IMR-90 (cell line): ENCODE measurements at regions not wholly inside any gene's neighbourhood (a gene's known extent, or its start where the extent isn't known, plus 50 kb on each side); places are given as distances from the start of the nearest gene placed in this dataset.

Experiments
- ATAC-seq: fragments of 200-7000 bp; cut with Tn5 transposase; 2 replicates; pipeline ENCODE4 v1.9.1; 2020; ENCODE audit warnings: low read depth, mild to moderate bottlenecking, moderate library complexity
- BruUV-seq: library from RNA; stranded (reverse); fragments of 400-500 nt; replicated peaks from 2 replicates; lab custom pipeline; 2021; lab: Mats Ljungman, UMichigan
- CTCF ChIA-PET: fragments of 300-600 bp; formaldehyde crosslinking; extraction: SDS; loops from one replicate; lab custom pipeline; 2021; ENCODE audit warnings: antibody characterized with exemption; lab: Yijun Ruan, JAX
- POLR2A ChIA-PET: fragments of 300-600 bp; sonication (Branson Sonifier 250); formaldehyde crosslinking; loops from one replicate; lab custom pipeline; 2022; ENCODE audit warnings: antibody characterized with exemption; ENCODE audit not compliant: unreplicated experiment; lab: Charles Lee
- DNase-seq: peaks from one replicate; pipeline ENCODE4 v3.0.0; 2013
- H2AFZ ChIP-seq: replicated peaks from 2 replicates; pipeline ENCODE3; 2013; ENCODE audit warnings: low read length, mild to moderate bottlenecking; ENCODE audit not compliant: poor library complexity
- H2AK5ac ChIP-seq: 2 replicates; pipeline ENCODE4 v1.6.1; 2013; ENCODE audit warnings: low read depth, low read length, inconsistent platforms
- H2AK9ac ChIP-seq: replicated peaks from 2 replicates; pipeline ENCODE3; 2013; ENCODE audit warnings: mild to moderate bottlenecking, low read depth, low read length, moderate library complexity; ENCODE audit not compliant: poor library complexity
- H2BK120ac ChIP-seq: 2 replicates; pipeline ENCODE4 v1.6.1; 2013; ENCODE audit warnings: low read depth, low read length, inconsistent platforms
- H2BK15ac ChIP-seq: 3 replicates; pipeline ENCODE4 v1.6.1; 2013; ENCODE audit warnings: low read depth, low read length, inconsistent platforms
- H2BK20ac ChIP-seq: 2 replicates; pipeline ENCODE4 v1.6.1; 2013; ENCODE audit warnings: low read depth, mild to moderate bottlenecking, inconsistent platforms, low read length, moderate library complexity
- H2BK5ac ChIP-seq: 2 replicates; pipeline ENCODE4 v1.6.1; 2013; ENCODE audit warnings: mild to moderate bottlenecking, low read depth, low read length, inconsistent platforms; ENCODE audit not compliant: poor library complexity, severe bottlenecking
- H3K14ac ChIP-seq: replicated peaks from 2 replicates; pipeline ENCODE4 v1.6.1; 2013; ENCODE audit warnings: low read depth, low read length, inconsistent platforms
- H3K18ac ChIP-seq: 2 replicates; pipeline ENCODE4 v1.6.1; 2013; ENCODE audit warnings: low read depth, low read length, control low read depth
- H3K23ac ChIP-seq: 2 replicates; pipeline ENCODE4 v1.6.1; 2013; ENCODE audit warnings: low read depth, low read length, inconsistent platforms
- H3K27ac ChIP-seq: 2 replicates; pipeline ENCODE4 v1.5.1; 2013; ENCODE audit warnings: mild to moderate bottlenecking, control low read depth, low read length; ENCODE audit not compliant: insufficient read depth
- H3K27me3 ChIP-seq: 2 replicates; pipeline ENCODE4 v1.6.1; 2013; ENCODE audit warnings: low read length; ENCODE audit not compliant: control insufficient read depth, insufficient read depth
- H3K36me3 ChIP-seq: 2 replicates; pipeline ENCODE4 v1.6.1; 2013; ENCODE audit warnings: low read length, mixed read lengths; ENCODE audit not compliant: control insufficient read depth, insufficient read depth
- H3K4ac ChIP-seq: 2 replicates; pipeline ENCODE4 v1.6.1; 2013; ENCODE audit warnings: low read depth, low read length, inconsistent platforms
- H3K4me1 ChIP-seq: 2 replicates; pipeline ENCODE4 v1.6.1; 2013; ENCODE audit warnings: low read length, mixed read lengths; ENCODE audit not compliant: control insufficient read depth, insufficient read depth
- H3K4me2 ChIP-seq: 2 replicates; pipeline ENCODE4 v1.6.1; 2013; ENCODE audit warnings: low read depth, mild to moderate bottlenecking, control low read depth, low read length, moderate library complexity
- H3K4me3 ChIP-seq: 2 replicates; pipeline ENCODE4 v1.5.1; 2013; ENCODE audit warnings: low read depth, mild to moderate bottlenecking, control low read depth, low read length, moderate library complexity; ENCODE audit not compliant: insufficient read depth
- H3K56ac ChIP-seq: 2 replicates; pipeline ENCODE4 v1.6.1; 2013; ENCODE audit warnings: low read length, inconsistent platforms; ENCODE audit not compliant: insufficient read depth; ENCODE audit errors: extremely low read depth
- H3K79me1 ChIP-seq, 2 experiments: 2 replicates each; pipeline ENCODE4 v1.6.1; 2013; ENCODE audit warnings: low read length in 2 of 2, inconsistent platforms in 1 of 2, low read depth in 1 of 2
- H3K9ac ChIP-seq: 2 replicates; pipeline ENCODE4 v1.6.1; 2013; ENCODE audit warnings: low read depth, low read length, control low read depth
- H3K9me1 ChIP-seq: 2 replicates; pipeline ENCODE4 v1.6.1; 2013; ENCODE audit warnings: low read length, inconsistent platforms; ENCODE audit not compliant: insufficient read depth
- H3K9me3 ChIP-seq: 2 replicates; pipeline ENCODE4 v1.6.1; 2013; ENCODE audit warnings: low read length; ENCODE audit not compliant: control insufficient read depth, insufficient read depth
- H4K20me1 ChIP-seq: 2 replicates; pipeline ENCODE4 v1.6.1; 2013; ENCODE audit warnings: low read length, inconsistent platforms; ENCODE audit not compliant: insufficient read depth
- H4K5ac ChIP-seq: 2 replicates; pipeline ENCODE4 v1.6.1; 2013; ENCODE audit warnings: mild to moderate bottlenecking, low read depth, low read length, control low read depth
- H4K8ac ChIP-seq, 2 experiments: 2 replicates each; pipeline ENCODE4 v1.6.1; 2013; ENCODE audit warnings: low read depth in 2 of 2, low read length in 2 of 2, control low read depth in 1 of 2, inconsistent platforms in 1 of 2
- H4K91ac ChIP-seq: 2 replicates; pipeline ENCODE4 v1.6.1; 2013; ENCODE audit warnings: low read depth, low read length, inconsistent platforms; ENCODE audit not compliant: insufficient read depth
- BHLHE40 ChIP-seq: fragments of 150-350 bp; IDR thresholded peaks from 2 replicates; pipeline ENCODE4 v1.6.1; 2016; ENCODE audit warnings: mild to moderate bottlenecking, low read depth, low read length
- CEBPB ChIP-seq: IDR thresholded peaks from 2 replicates; pipeline ENCODE4 v1.6.1; 2012; ENCODE audit warnings: low read depth, low read length, improper control_type of control experiment
- CHD1 ChIP-seq: IDR thresholded peaks from 2 replicates; pipeline ENCODE4 v1.6.1; 2012; ENCODE audit warnings: low read depth, low read length, improper control_type of control experiment
- CTCF ChIP-seq: conservative IDR thresholded peaks from 2 replicates; pipeline ENCODE4 v1.5.1; 2012; ENCODE audit warnings: mild to moderate bottlenecking, low read depth, low read length, improper control_type of control experiment
- ELK1 ChIP-seq: fragments of 150-350 bp; IDR thresholded peaks from 2 replicates; pipeline ENCODE4 v1.6.1; 2016; ENCODE audit warnings: low read depth, mild to moderate bottlenecking, low read length, moderate library complexity, borderline replicate concordance
- FOS ChIP-seq: fragments of 150-350 bp; IDR thresholded peaks from 2 replicates; pipeline ENCODE4 v1.6.1; 2016; ENCODE audit warnings: low read depth, low read length
- MAFK ChIP-seq: IDR thresholded peaks from 2 replicates; pipeline ENCODE4 v1.6.1; 2012; ENCODE audit warnings: low read depth, low read length, improper control_type of control experiment
- MAZ ChIP-seq: IDR thresholded peaks from 2 replicates; pipeline ENCODE4 v1.6.1; 2012; ENCODE audit warnings: low read depth, mild to moderate bottlenecking, low read length, improper control_type of control experiment, moderate library complexity, borderline replicate concordance
- MXI1 ChIP-seq: IDR thresholded peaks from 2 replicates; pipeline ENCODE4 v1.6.1; 2012; ENCODE audit warnings: low read depth, mild to moderate bottlenecking, low read length, moderate library complexity, borderline replicate concordance
- NFE2L2 ChIP-seq: fragments of 150-350 bp; IDR thresholded peaks from 2 replicates; pipeline ENCODE4 v1.6.1; 2016; ENCODE audit warnings: low read depth, mild to moderate bottlenecking, low read length
- POLR2A ChIP-seq: IDR thresholded peaks from 2 replicates; pipeline ENCODE4 v1.6.1; 2012; ENCODE audit warnings: mild to moderate bottlenecking, low read depth, low read length
- RAD21 ChIP-seq: IDR thresholded peaks from 2 replicates; pipeline ENCODE4 v1.6.1; 2012; ENCODE audit warnings: low read length, improper control_type of control experiment
- RCOR1 ChIP-seq: IDR thresholded peaks from 2 replicates; pipeline ENCODE4 v1.6.1; 2012; ENCODE audit warnings: mild to moderate bottlenecking, low read length, improper control_type of control experiment; ENCODE audit not compliant: insufficient replicate concordance
- RFX5 ChIP-seq: IDR thresholded peaks from 2 replicates; pipeline ENCODE4 v1.8.0; 2012; ENCODE audit warnings: low read depth, mild to moderate bottlenecking, low read length, moderate library complexity
- SMC3 ChIP-seq: fragments of 150-350 bp; IDR thresholded peaks from 2 replicates; pipeline ENCODE4 v1.6.1; 2016; ENCODE audit warnings: low read depth, mild to moderate bottlenecking, antibody characterized with exemption, low read length, moderate library complexity
- WGBS, 2 experiments: methylation state at CpG; one replicate each; pipeline versions ENCODE4 v1.1.5 to v1.1.7; 2013; ENCODE audit warnings: missing lambda C conversion rate in 2 of 2; ENCODE audit not compliant: insufficient read length in 1 of 2; ENCODE audit errors: extremely low coverage in 2 of 2; 5-methylcytosine and 5-hydroxymethylcytosine counted together
- dilution Hi-C: fragments of 300-500 bp; cut with HindIII; formaldehyde crosslinking; loops from one replicate; pipeline ENCODE4 v1.14.3; 2018; ENCODE audit warnings: low sequenced_read_pairs; ENCODE audit not compliant: unreplicated experiment
- in situ Hi-C: fragments of 300-500 bp; cut with MboI; formaldehyde crosslinking; loops from 3 replicates; pipeline ENCODE4 v1.14.3; 2019; ENCODE audit warnings: low sequenced_read_pairs, inconsistent platforms, mixed read lengths
- intact Hi-C: fragments of 100-400 bp; cut with micrococcal nuclease; formaldehyde crosslinking; loops from 2 replicates; pipeline ENCODE4 v1.10.0; 2022

GRCh38 chr18:26703170-26703930, 155.0 kb upstream of the KCTD1 start:
- TF ChIP-seq RAD21: no peak
- TF ChIP-seq NFE2L2: no peak
- TF ChIP-seq MAFK: no peak
- no peak for TF ChIP-seq MAZ
- TF ChIP-seq MXI1: no peak
- TF ChIP-seq RFX5: no peak
- TF ChIP-seq RCOR1: no peak
- TF ChIP-seq CHD1: no peak
- TF ChIP-seq ELK1: no peak
- no peak for TF ChIP-seq SMC3
- TF ChIP-seq CEBPB: no peak
- TF ChIP-seq FOS: no peak
- TF ChIP-seq CTCF: no peak
- TF ChIP-seq BHLHE40: no peak
- no peak for TF ChIP-seq POLR2A
- H4K5ac ChIP-seq: no peak overlapping the region
- ChIA-PET CTCF (no interaction called here), POLR2A (no interaction called here)
- no peak overlapping the region for H2BK15ac ChIP-seq
- ATAC-seq: no peak
- H2BK20ac ChIP-seq: no peak overlapping the region
- WGBS, 2 experiments: no CpG with 5 or more reads among the region's 7 CpGs
- no peak overlapping the region for H2AK9ac ChIP-seq
- H3K36me3 ChIP-seq: no peaks in the 10 kb centered on the region
- DNase-seq: no peak
- no peak overlapping the region for H3K56ac ChIP-seq
- H3K9me1 ChIP-seq: no peaks in the 10 kb centered on the region
- intact Hi-C loops: no loop called here
- H3K4me2 ChIP-seq: no peak overlapping the region
- no peak overlapping the region for H4K91ac ChIP-seq
- H3K23ac ChIP-seq: no peak overlapping the region
- H3K4me3 ChIP-seq: no peak overlapping the region
- in situ Hi-C loops: no loop called here
- dilution Hi-C loops: no loop called here
- no peaks in the 10 kb centered on the region for H3K79me1 ChIP-seq
- H4K20me1 ChIP-seq: no peaks in the 10 kb centered on the region
- no peak overlapping the region for H3K9ac ChIP-seq
- no peak overlapping the region for H3K27ac ChIP-seq
- no peak overlapping the region for H3K14ac ChIP-seq
- H3K18ac ChIP-seq: no peak overlapping the region
- H2BK120ac ChIP-seq: no peak overlapping the region
- no peak overlapping the region for H3K4ac ChIP-seq
- BruUV-seq: no TSS peak
- H2AK5ac ChIP-seq: no peak overlapping the region
- H2BK5ac ChIP-seq: no peak overlapping the region
- H2AFZ ChIP-seq: no peak overlapping the region
- H3K9me3 ChIP-seq: no peaks in the 10 kb centered on the region
- no peaks in the 10 kb centered on the region for H3K4me1 ChIP-seq
- no peak overlapping the region for H4K8ac ChIP-seq
- H3K27me3 ChIP-seq: no peaks in the 10 kb centered on the region
